SH-SY5Y (cell line): ENCODE measurements at regions not wholly inside any gene's neighbourhood (a gene's known extent, or its start where the extent isn't known, plus 50 kb on each side); places are given as distances from the start of the nearest gene placed in this dataset.
A peak's percentile ranks its signal among the peaks of the same experiment; 100 is the strongest.

Experiments
- GATA2 ChIP-seq: IDR thresholded peaks from 2 replicates; pipeline ENCODE4 v1.6.1; 2011; ENCODE audit warnings: mild to moderate bottlenecking, low read depth, low read length
- GATA3 ChIP-seq: IDR thresholded peaks from 2 replicates; pipeline ENCODE4 v1.6.1; 2011; ENCODE audit warnings: low read depth, mild to moderate bottlenecking, low read length, moderate library complexity

GRCh38 chr1:169044296-169044695 lies 62.2 kb upstream of the ATP1B1 start:
- TF ChIP-seq GATA2 (no peak), GATA3 (no peak)

DNA sequence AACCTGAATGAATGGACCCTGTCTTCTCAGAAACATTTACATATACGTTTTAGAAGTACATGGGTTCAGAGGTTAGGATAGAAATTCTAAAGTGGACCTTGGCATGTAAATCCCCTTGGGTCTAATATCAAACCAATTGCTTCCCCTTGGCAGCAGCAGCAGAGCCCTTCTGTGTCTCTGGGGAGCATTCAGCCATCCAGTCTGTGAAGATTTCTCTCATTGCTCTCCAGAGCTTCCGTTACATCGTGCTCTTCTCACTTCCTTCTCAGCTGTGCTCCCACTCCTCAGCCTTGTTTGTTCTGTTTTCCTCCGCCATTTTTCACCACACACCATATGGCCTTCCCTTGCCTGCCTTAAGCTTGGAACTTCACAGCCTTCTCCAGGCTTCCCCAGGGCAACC lies 61.5 kb upstream of the ATP1B1 start:
- TF ChIP-seq GATA3 (no peak), GATA2 (no peak)

DNA sequence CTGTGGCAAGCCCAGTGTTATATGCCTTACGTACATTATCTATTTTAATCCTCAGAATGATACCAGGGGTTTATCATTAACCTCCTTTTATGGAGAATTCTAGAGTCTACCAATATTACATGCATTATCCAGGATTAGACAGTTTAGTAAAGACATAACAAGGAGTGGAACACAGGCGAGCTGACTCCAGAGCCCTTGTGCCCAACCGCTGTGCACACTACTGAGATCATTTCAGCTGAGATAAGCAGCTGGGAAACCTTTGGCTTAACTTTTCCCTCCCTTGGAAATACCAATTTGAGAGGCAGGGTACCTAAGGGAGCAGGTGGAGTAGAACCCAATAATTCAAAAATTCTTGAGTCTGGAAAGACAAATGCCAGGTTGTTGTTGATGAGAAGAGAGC lies 59.8 kb upstream of the ATP1B1 start:
- TF ChIP-seq GATA3 (no peak), GATA2 (no peak)

- TF ChIP-seq GATA2: no peak
- no peak for TF ChIP-seq GATA3
Measured at GRCh38 chr1:169047074-169047473, 59.4 kb upstream of the ATP1B1 start.

DNA sequence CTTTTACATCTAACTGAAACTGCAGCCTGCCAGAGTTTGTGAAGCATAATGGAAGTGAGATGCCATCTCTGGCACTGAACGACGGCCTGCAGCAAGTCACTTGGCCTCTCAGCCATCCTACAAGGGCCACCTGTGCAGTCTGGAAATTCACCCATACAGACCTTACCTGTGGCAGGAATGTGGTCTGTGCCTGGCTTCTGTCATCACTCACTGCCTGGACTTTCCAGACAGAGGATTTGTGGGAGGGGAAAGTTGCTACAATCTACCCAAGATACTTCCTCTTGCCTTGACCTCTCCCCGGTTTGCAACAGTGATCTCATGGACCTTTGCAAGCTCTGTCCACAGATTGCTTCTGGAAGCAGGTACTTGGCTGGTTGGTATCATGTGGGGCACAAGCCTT lies 58.4 kb upstream of the ATP1B1 start:
- TF ChIP-seq GATA3 (no peak), GATA2 (0 out of 2 replicates have a peak, but pooled peaks have one; percentile 13)

GRCh38 chr1:169049258-169049938 lies 57.1 kb upstream of the ATP1B1 start:
- TF ChIP-seq GATA2 (no peak), GATA3 (no peak)

DNA sequence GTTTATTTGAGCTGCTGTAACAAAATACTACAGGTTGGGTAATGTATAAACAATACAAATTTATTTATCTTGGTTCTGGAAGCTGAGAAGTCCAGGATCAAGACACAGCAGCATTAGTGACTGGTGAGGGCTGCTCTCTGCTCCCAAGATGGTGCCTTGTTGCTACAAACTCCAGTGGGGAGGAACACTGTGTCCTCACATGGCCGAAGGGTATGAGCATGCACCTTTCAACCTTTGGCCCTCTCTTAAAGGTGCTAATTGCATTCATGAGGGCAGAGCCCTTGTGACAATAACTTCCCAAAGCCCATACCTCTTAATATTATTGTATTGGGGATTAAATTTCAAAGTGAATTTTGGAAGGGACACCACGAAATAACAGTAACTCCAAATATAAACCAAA lies 55.3 kb upstream of the ATP1B1 start:
- TF ChIP-seq GATA2 (no peak), GATA3 (no peak)

DNA sequence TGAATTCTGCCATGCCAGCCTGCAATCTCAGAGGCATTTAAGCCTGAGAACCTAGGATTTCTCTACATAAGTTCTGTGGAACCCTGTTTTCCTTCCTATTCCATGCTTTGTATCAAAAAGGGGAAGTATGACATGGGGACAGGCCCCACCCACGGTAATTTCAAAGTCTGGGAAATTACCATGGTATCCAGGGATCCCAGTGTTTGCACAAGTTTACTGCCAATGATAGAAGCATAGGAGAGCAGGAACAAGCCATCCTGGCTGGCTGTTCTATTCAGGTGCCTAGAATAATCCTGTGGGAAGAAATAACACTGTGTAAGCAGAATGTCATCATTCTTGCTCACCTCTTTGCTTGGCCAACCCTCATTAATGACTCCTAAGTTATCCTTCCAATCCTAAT lies 53.8 kb upstream of the ATP1B1 start:
- no peak for TF ChIP-seq GATA2

- TF ChIP-seq GATA2: no peak
- no peak for TF ChIP-seq GATA3
Measured at GRCh38 chr1:169053196-169053595, 53.3 kb upstream of the ATP1B1 start.
